GM12878 (cell line): ENCODE measurements at regions not wholly inside any gene's neighbourhood (a gene's known extent, or its start where the extent isn't known, plus 50 kb on each side); places are given as distances from the start of the nearest gene placed in this dataset.

Source experiments
- ASH2L ChIP-seq: fragments of 300-600, 200-600 bp; sonication (generic); IDR thresholded peaks from 2 replicates; pipeline ENCODE4 v1.6.1; 2017; ENCODE audit warnings: low read depth, mild to moderate bottlenecking, borderline replicate concordance
- HDAC2 ChIP-seq: fragments of 200-600 bp; sonication (generic); IDR thresholded peaks from 2 replicates; pipeline ENCODE4 v1.6.1; 2017
- POLR2AphosphoS5 ChIP-seq: IDR thresholded peaks from 2 replicates; pipeline ENCODE4 v1.6.1; 2011; ENCODE audit warnings: mild to moderate bottlenecking, low read length, inconsistent platforms
- RBBP5 ChIP-seq: fragments of 200-600 bp; sonication (generic); conservative IDR thresholded peaks from 2 replicates; pipeline ENCODE4 v1.6.1; 2016
- RCOR1 ChIP-seq: conservative IDR thresholded peaks from 2 replicates; pipeline ENCODE4 v1.6.1; 2012; ENCODE audit warnings: low read depth, low read length, improper control_type of control experiment
- RELA ChIP-seq: fragments of 450-650 bp; IDR thresholded peaks from 2 replicates; pipeline ENCODE4 v1.8.0; 2014; ENCODE audit warnings: borderline replicate concordance; ENCODE audit not compliant: partially characterized antibody
- TCF7 ChIP-seq: IDR thresholded peaks from 2 replicates; pipeline ENCODE4 v1.6.1; 2014; ENCODE audit warnings: antibody characterized with exemption, borderline replicate concordance
- ZNF24 ChIP-seq: fragments of 450-650 bp; IDR thresholded peaks from 2 replicates; pipeline ENCODE4 v1.6.1; 2017; ENCODE audit warnings: antibody characterized with exemption, mild to moderate bottlenecking
- TF ChIP-seq, protein P1 (sequence below), 3 experiments: IDR thresholded peaks in 2 of 3; conservative IDR thresholded peaks in 1 of 3; 2 replicates each; pipeline ENCODE4 v1.5.1; 2011; ENCODE audit warnings: low read depth in 3 of 3, low read length in 3 of 3, mild to moderate bottlenecking in 3 of 3, control low read depth in 2 of 3, moderate library complexity in 2 of 3, inconsistent platforms in 1 of 3, mixed read lengths in 1 of 3; ENCODE audit not compliant: control insufficient read depth in 2 of 3, insufficient read depth in 1 of 3; ENCODE audit errors: extremely low read depth in 1 of 3
- TF ChIP-seq, protein P2 (sequence below): fragments of 450-650 bp; conservative IDR thresholded peaks from 2 replicates; pipeline ENCODE4 v1.6.1; 2017; ENCODE audit warnings: mild to moderate bottlenecking, moderate library complexity

DNA sequence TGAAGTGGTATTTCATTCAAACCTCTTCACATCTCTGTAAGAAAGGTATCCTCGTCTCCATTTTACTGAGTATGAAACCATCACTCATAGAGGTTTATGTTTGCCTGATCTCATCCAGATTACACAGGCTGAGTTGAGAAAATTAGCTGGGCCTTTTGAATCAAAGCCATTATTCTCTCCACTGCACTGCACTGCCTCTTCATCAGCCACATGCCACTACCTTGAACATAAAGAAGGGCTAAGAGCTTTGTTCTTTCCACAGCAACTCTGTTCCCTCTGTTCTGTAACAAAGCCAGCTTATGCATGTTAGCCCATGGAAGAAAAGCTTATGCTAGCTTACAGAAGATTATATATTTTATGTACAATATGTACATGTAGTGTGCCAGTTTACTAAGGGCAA is 362.6 kb upstream of the DLGAP1 start:
- TF ChIP-seq RELA (no peak), RBBP5 (no peak), TCF7 (no peak), HDAC2 (no peak), RCOR1 (no peak), ASH2L (no peak), ZNF24 (no peak), POLR2AphosphoS5 (no peak)
- TF ChIP-seq, protein P1, sequence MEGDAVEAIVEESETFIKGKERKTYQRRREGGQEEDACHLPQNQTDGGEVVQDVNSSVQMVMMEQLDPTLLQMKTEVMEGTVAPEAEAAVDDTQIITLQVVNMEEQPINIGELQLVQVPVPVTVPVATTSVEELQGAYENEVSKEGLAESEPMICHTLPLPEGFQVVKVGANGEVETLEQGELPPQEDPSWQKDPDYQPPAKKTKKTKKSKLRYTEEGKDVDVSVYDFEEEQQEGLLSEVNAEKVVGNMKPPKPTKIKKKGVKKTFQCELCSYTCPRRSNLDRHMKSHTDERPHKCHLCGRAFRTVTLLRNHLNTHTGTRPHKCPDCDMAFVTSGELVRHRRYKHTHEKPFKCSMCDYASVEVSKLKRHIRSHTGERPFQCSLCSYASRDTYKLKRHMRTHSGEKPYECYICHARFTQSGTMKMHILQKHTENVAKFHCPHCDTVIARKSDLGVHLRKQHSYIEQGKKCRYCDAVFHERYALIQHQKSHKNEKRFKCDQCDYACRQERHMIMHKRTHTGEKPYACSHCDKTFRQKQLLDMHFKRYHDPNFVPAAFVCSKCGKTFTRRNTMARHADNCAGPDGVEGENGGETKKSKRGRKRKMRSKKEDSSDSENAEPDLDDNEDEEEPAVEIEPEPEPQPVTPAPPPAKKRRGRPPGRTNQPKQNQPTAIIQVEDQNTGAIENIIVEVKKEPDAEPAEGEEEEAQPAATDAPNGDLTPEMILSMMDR (IDR thresholded peaks at IDR 0.05 in 2 of 3, conservative IDR thresholded peaks at IDR 0.05 in 1 of 3; ENCODE audit: control insufficient read depth in 2 of 3, extremely low read depth in 1 of 3, insufficient read depth in 1 of 3, low read depth in 3 of 3, low read length in 3 of 3) = no peak
- TF ChIP-seq, protein P2, sequence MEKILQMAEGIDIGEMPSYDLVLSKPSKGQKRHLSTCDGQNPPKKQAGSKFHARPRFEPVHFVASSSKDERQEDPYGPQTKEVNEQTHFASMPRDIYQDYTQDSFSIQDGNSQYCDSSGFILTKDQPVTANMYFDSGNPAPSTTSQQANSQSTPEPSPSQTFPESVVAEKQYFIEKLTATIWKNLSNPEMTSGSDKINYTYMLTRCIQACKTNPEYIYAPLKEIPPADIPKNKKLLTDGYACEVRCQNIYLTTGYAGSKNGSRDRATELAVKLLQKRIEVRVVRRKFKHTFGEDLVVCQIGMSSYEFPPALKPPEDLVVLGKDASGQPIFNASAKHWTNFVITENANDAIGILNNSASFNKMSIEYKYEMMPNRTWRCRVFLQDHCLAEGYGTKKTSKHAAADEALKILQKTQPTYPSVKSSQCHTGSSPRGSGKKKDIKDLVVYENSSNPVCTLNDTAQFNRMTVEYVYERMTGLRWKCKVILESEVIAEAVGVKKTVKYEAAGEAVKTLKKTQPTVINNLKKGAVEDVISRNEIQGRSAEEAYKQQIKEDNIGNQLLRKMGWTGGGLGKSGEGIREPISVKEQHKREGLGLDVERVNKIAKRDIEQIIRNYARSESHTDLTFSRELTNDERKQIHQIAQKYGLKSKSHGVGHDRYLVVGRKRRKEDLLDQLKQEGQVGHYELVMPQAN = no peak
